ENCODE measurements at regions not wholly inside any gene's neighbourhood (a gene's known extent, or its start where the extent isn't known, plus 50 kb on each side); places are given as distances from the start of the nearest gene placed in this dataset.

- DNase-seq (ENCODE audit: low read depth in 2 of 2, low spot score in 1 of 2): no peak
Observed at GRCh38 chr9:99736291-99736690, 85.4 kb upstream of the NR4A3 start.

- no peak for DNase-seq (ENCODE audit: low read depth in 2 of 2, low spot score in 1 of 2)
Observed at GRCh38 chr9:99737649-99738048, 84.0 kb upstream of the NR4A3 start.

GRCh38 chr9:99743006-99743405 lies 78.7 kb upstream of the NR4A3 start:
- DNase-seq (ENCODE audit: low read depth in 2 of 2, low spot score in 1 of 2): no peak

GRCh38 chr9:99743455-99743854 lies 78.2 kb upstream of the NR4A3 start:
- DNase-seq (ENCODE audit: low read depth in 2 of 2, low spot score in 1 of 2): no peak

GRCh38 chr9:99744132-99744531 lies 77.6 kb upstream of the NR4A3 start:
- DNase-seq (ENCODE audit: low read depth in 2 of 2, low spot score in 1 of 2): no peak

- no peak for DNase-seq (ENCODE audit: low read depth in 2 of 2, low spot score in 1 of 2)
Observed at GRCh38 chr9:99745085-99745484, 76.6 kb upstream of the NR4A3 start.

- DNase-seq (ENCODE audit: low read depth in 2 of 2, low spot score in 1 of 2): no peak
Observed at GRCh38 chr9:99746406-99746805, 75.3 kb upstream of the NR4A3 start.

GRCh38 chr9:99748266-99748665 lies 73.4 kb upstream of the NR4A3 start:
- no peak for DNase-seq (ENCODE audit: low read depth in 2 of 2, low spot score in 1 of 2)

GRCh38 chr9:99748676-99749075 lies 73.0 kb upstream of the NR4A3 start:
- DNase-seq (ENCODE audit: low read depth in 2 of 2, low spot score in 1 of 2): no peak

GRCh38 chr9:99749641-99750040 lies 72.0 kb upstream of the NR4A3 start:
- DNase-seq (ENCODE audit: low read depth in 2 of 2, low spot score in 1 of 2): no peak

GRCh38 chr9:99750526-99750925 lies 71.2 kb upstream of the NR4A3 start:
- no peak for DNase-seq (ENCODE audit: low read depth in 2 of 2, low spot score in 1 of 2)

- no peak for DNase-seq (ENCODE audit: low read depth in 2 of 2, low spot score in 1 of 2)
Observed at GRCh38 chr9:99752417-99753109, 69.1 kb upstream of the NR4A3 start.

- no peak for DNase-seq (ENCODE audit: low read depth in 2 of 2, low spot score in 1 of 2)
Observed at GRCh38 chr9:99753436-99753835, 68.2 kb upstream of the NR4A3 start.

GRCh38 chr9:99760421-99760820 lies 61.3 kb upstream of the NR4A3 start:
- no peak for DNase-seq (ENCODE audit: low read depth in 2 of 2, low spot score in 1 of 2)

GRCh38 chr9:99762470-99762869 lies 59.2 kb upstream of the NR4A3 start:
- DNase-seq (ENCODE audit: low read depth in 2 of 2, low spot score in 1 of 2): no peak
